IMR-90 (cell line): ENCODE measurements at regions not wholly inside any gene's neighbourhood (a gene's known extent, or its start where the extent isn't known, plus 50 kb on each side); places are given as distances from the start of the nearest gene placed in this dataset.
A peak's percentile ranks its signal among the peaks of the same experiment; 100 is the strongest.

ENCODE experiments used
- ATAC-seq: fragments of 200-7000 bp; cut with Tn5 transposase; 2 replicates; pipeline ENCODE4 v1.9.1; 2020; ENCODE audit warnings: low read depth, mild to moderate bottlenecking, moderate library complexity
- BruUV-seq: library from RNA; stranded (reverse); fragments of 400-500 nt; replicated peaks from 2 replicates; lab custom pipeline; 2021; lab: Mats Ljungman, UMichigan
- CTCF ChIA-PET: fragments of 300-600 bp; formaldehyde crosslinking; extraction: SDS; loops from one replicate; lab custom pipeline; 2021; ENCODE audit warnings: antibody characterized with exemption; lab: Yijun Ruan, JAX
- POLR2A ChIA-PET: fragments of 300-600 bp; sonication (Branson Sonifier 250); formaldehyde crosslinking; loops from one replicate; lab custom pipeline; 2022; ENCODE audit warnings: antibody characterized with exemption; ENCODE audit not compliant: unreplicated experiment; lab: Charles Lee
- DNase-seq: peaks from one replicate; pipeline ENCODE4 v3.0.0; 2013
- H2AFZ ChIP-seq: replicated peaks from 2 replicates; pipeline ENCODE3; 2013; ENCODE audit warnings: low read length, mild to moderate bottlenecking; ENCODE audit not compliant: poor library complexity
- H2AK5ac ChIP-seq: 2 replicates; pipeline ENCODE4 v1.6.1; 2013; ENCODE audit warnings: low read depth, low read length, inconsistent platforms
- H2AK9ac ChIP-seq: replicated peaks from 2 replicates; pipeline ENCODE3; 2013; ENCODE audit warnings: mild to moderate bottlenecking, low read depth, low read length, moderate library complexity; ENCODE audit not compliant: poor library complexity
- H2BK120ac ChIP-seq: 2 replicates; pipeline ENCODE4 v1.6.1; 2013; ENCODE audit warnings: low read depth, low read length, inconsistent platforms
- H2BK15ac ChIP-seq: 3 replicates; pipeline ENCODE4 v1.6.1; 2013; ENCODE audit warnings: low read depth, low read length, inconsistent platforms
- H2BK20ac ChIP-seq: 2 replicates; pipeline ENCODE4 v1.6.1; 2013; ENCODE audit warnings: low read depth, mild to moderate bottlenecking, inconsistent platforms, low read length, moderate library complexity
- H2BK5ac ChIP-seq: 2 replicates; pipeline ENCODE4 v1.6.1; 2013; ENCODE audit warnings: mild to moderate bottlenecking, low read depth, low read length, inconsistent platforms; ENCODE audit not compliant: poor library complexity, severe bottlenecking
- H3K14ac ChIP-seq: replicated peaks from 2 replicates; pipeline ENCODE4 v1.6.1; 2013; ENCODE audit warnings: low read depth, low read length, inconsistent platforms
- H3K18ac ChIP-seq: 2 replicates; pipeline ENCODE4 v1.6.1; 2013; ENCODE audit warnings: low read depth, low read length, control low read depth
- H3K23ac ChIP-seq: 2 replicates; pipeline ENCODE4 v1.6.1; 2013; ENCODE audit warnings: low read depth, low read length, inconsistent platforms
- H3K27ac ChIP-seq: 2 replicates; pipeline ENCODE4 v1.5.1; 2013; ENCODE audit warnings: mild to moderate bottlenecking, control low read depth, low read length; ENCODE audit not compliant: insufficient read depth
- H3K27me3 ChIP-seq: 2 replicates; pipeline ENCODE4 v1.6.1; 2013; ENCODE audit warnings: low read length; ENCODE audit not compliant: control insufficient read depth, insufficient read depth
- H3K36me3 ChIP-seq: 2 replicates; pipeline ENCODE4 v1.6.1; 2013; ENCODE audit warnings: low read length, mixed read lengths; ENCODE audit not compliant: control insufficient read depth, insufficient read depth
- H3K4ac ChIP-seq: 2 replicates; pipeline ENCODE4 v1.6.1; 2013; ENCODE audit warnings: low read depth, low read length, inconsistent platforms
- H3K4me1 ChIP-seq: 2 replicates; pipeline ENCODE4 v1.6.1; 2013; ENCODE audit warnings: low read length, mixed read lengths; ENCODE audit not compliant: control insufficient read depth, insufficient read depth
- H3K4me2 ChIP-seq: 2 replicates; pipeline ENCODE4 v1.6.1; 2013; ENCODE audit warnings: low read depth, mild to moderate bottlenecking, control low read depth, low read length, moderate library complexity
- H3K4me3 ChIP-seq: 2 replicates; pipeline ENCODE4 v1.5.1; 2013; ENCODE audit warnings: low read depth, mild to moderate bottlenecking, control low read depth, low read length, moderate library complexity; ENCODE audit not compliant: insufficient read depth
- H3K56ac ChIP-seq: 2 replicates; pipeline ENCODE4 v1.6.1; 2013; ENCODE audit warnings: low read length, inconsistent platforms; ENCODE audit not compliant: insufficient read depth; ENCODE audit errors: extremely low read depth
- H3K79me1 ChIP-seq, 2 experiments: 2 replicates each; pipeline ENCODE4 v1.6.1; 2013; ENCODE audit warnings: low read length in 2 of 2, inconsistent platforms in 1 of 2, low read depth in 1 of 2
- H3K9ac ChIP-seq: 2 replicates; pipeline ENCODE4 v1.6.1; 2013; ENCODE audit warnings: low read depth, low read length, control low read depth
- H3K9me1 ChIP-seq: 2 replicates; pipeline ENCODE4 v1.6.1; 2013; ENCODE audit warnings: low read length, inconsistent platforms; ENCODE audit not compliant: insufficient read depth
- H3K9me3 ChIP-seq: 2 replicates; pipeline ENCODE4 v1.6.1; 2013; ENCODE audit warnings: low read length; ENCODE audit not compliant: control insufficient read depth, insufficient read depth
- H4K20me1 ChIP-seq: 2 replicates; pipeline ENCODE4 v1.6.1; 2013; ENCODE audit warnings: low read length, inconsistent platforms; ENCODE audit not compliant: insufficient read depth
- H4K5ac ChIP-seq: 2 replicates; pipeline ENCODE4 v1.6.1; 2013; ENCODE audit warnings: mild to moderate bottlenecking, low read depth, low read length, control low read depth
- H4K8ac ChIP-seq, 2 experiments: 2 replicates each; pipeline ENCODE4 v1.6.1; 2013; ENCODE audit warnings: low read depth in 2 of 2, low read length in 2 of 2, control low read depth in 1 of 2, inconsistent platforms in 1 of 2
- H4K91ac ChIP-seq: 2 replicates; pipeline ENCODE4 v1.6.1; 2013; ENCODE audit warnings: low read depth, low read length, inconsistent platforms; ENCODE audit not compliant: insufficient read depth
- CEBPB ChIP-seq: IDR thresholded peaks from 2 replicates; pipeline ENCODE4 v1.6.1; 2012; ENCODE audit warnings: low read depth, low read length, improper control_type of control experiment
- CHD1 ChIP-seq: IDR thresholded peaks from 2 replicates; pipeline ENCODE4 v1.6.1; 2012; ENCODE audit warnings: low read depth, low read length, improper control_type of control experiment
- FOS ChIP-seq: fragments of 150-350 bp; IDR thresholded peaks from 2 replicates; pipeline ENCODE4 v1.6.1; 2016; ENCODE audit warnings: low read depth, low read length
- MAFK ChIP-seq: IDR thresholded peaks from 2 replicates; pipeline ENCODE4 v1.6.1; 2012; ENCODE audit warnings: low read depth, low read length, improper control_type of control experiment
- MXI1 ChIP-seq: IDR thresholded peaks from 2 replicates; pipeline ENCODE4 v1.6.1; 2012; ENCODE audit warnings: low read depth, mild to moderate bottlenecking, low read length, moderate library complexity, borderline replicate concordance
- NFE2L2 ChIP-seq: fragments of 150-350 bp; IDR thresholded peaks from 2 replicates; pipeline ENCODE4 v1.6.1; 2016; ENCODE audit warnings: low read depth, mild to moderate bottlenecking, low read length
- POLR2A ChIP-seq: IDR thresholded peaks from 2 replicates; pipeline ENCODE4 v1.6.1; 2012; ENCODE audit warnings: mild to moderate bottlenecking, low read depth, low read length
- RAD21 ChIP-seq: IDR thresholded peaks from 2 replicates; pipeline ENCODE4 v1.6.1; 2012; ENCODE audit warnings: low read length, improper control_type of control experiment
- RCOR1 ChIP-seq: IDR thresholded peaks from 2 replicates; pipeline ENCODE4 v1.6.1; 2012; ENCODE audit warnings: mild to moderate bottlenecking, low read length, improper control_type of control experiment; ENCODE audit not compliant: insufficient replicate concordance
- RFX5 ChIP-seq: IDR thresholded peaks from 2 replicates; pipeline ENCODE4 v1.8.0; 2012; ENCODE audit warnings: low read depth, mild to moderate bottlenecking, low read length, moderate library complexity
- SMC3 ChIP-seq: fragments of 150-350 bp; IDR thresholded peaks from 2 replicates; pipeline ENCODE4 v1.6.1; 2016; ENCODE audit warnings: low read depth, mild to moderate bottlenecking, antibody characterized with exemption, low read length, moderate library complexity
- WGBS, 2 experiments: methylation state at CpG; one replicate each; pipeline versions ENCODE4 v1.1.5 to v1.1.7; 2013; ENCODE audit warnings: missing lambda C conversion rate in 2 of 2; ENCODE audit not compliant: insufficient read length in 1 of 2; ENCODE audit errors: extremely low coverage in 2 of 2; 5-methylcytosine and 5-hydroxymethylcytosine counted together
- dilution Hi-C: fragments of 300-500 bp; cut with HindIII; formaldehyde crosslinking; loops from one replicate; pipeline ENCODE4 v1.14.3; 2018; ENCODE audit warnings: low sequenced_read_pairs; ENCODE audit not compliant: unreplicated experiment
- in situ Hi-C: fragments of 300-500 bp; cut with MboI; formaldehyde crosslinking; loops from 3 replicates; pipeline ENCODE4 v1.14.3; 2019; ENCODE audit warnings: low sequenced_read_pairs, inconsistent platforms, mixed read lengths
- intact Hi-C: fragments of 100-400 bp; cut with micrococcal nuclease; formaldehyde crosslinking; loops from 2 replicates; pipeline ENCODE4 v1.10.0; 2022
- TF ChIP-seq, protein P1 (sequence below): fragments of 150-350 bp; IDR thresholded peaks from 2 replicates; pipeline ENCODE4 v1.6.1; 2017; ENCODE audit warnings: mild to moderate bottlenecking, antibody characterized with exemption, low read length, low read depth
- TF ChIP-seq, protein P2 (sequence below): conservative IDR thresholded peaks from 2 replicates; pipeline ENCODE4 v1.5.1; 2012; ENCODE audit warnings: mild to moderate bottlenecking, low read depth, low read length, improper control_type of control experiment
- TF ChIP-seq, protein P3 (sequence below): fragments of 150-350 bp; IDR thresholded peaks from 2 replicates; pipeline ENCODE4 v1.6.1; 2016; ENCODE audit warnings: low read depth, mild to moderate bottlenecking, low read length, moderate library complexity, borderline replicate concordance

DNA sequence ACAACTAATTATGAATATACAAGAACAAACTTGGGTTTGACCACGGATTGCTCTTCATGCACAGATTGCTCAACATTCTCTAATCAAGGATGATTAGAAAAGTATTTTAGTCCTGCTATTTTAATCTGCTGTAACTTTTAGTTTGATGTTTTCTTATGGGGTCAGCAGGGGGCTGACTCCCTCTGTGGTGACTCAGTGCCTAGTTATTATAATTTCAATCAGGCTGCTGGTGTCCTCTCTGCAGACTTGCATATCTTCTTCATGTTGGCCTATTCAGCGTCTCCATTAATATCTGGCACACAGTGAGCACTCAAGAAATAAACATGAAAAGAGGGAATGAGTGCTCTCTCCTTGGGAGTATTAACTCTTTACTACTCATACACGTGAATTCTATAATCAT, 223.8 kb upstream of the DDI1 start:
- Histone ChIP-seq H3K4me1 (peaks cover under 1% of the 10 kb centered on the region; the same call in 1 of the 2 replicates), H3K9ac (no peak overlapping the region), H3K36me3 (no peaks in the 10 kb centered on the region), H4K5ac (no peak overlapping the region), H3K27me3 (no peaks in the 10 kb centered on the region), H2AK5ac (no peak overlapping the region), H3K9me1 (0 out of 2 replicates have a peak, but pooled peaks cover 2% of the 10 kb centered on the region), H3K4ac (no peak overlapping the region), H2BK15ac (no peak overlapping the region), H2AK9ac (no peak overlapping the region), H3K27ac (no peak overlapping the region), H3K4me2 (no peak overlapping the region), H4K20me1 (no peaks in the 10 kb centered on the region), H3K79me1 (no peaks in the 10 kb centered on the region), H2BK5ac (no peak overlapping the region), H3K4me3 (no peak overlapping the region), H3K14ac (no peak overlapping the region), H4K8ac (no peak overlapping the region), H4K91ac (no peak overlapping the region), H3K18ac (no peak overlapping the region), H2AFZ (no peak overlapping the region), H3K9me3 (no peaks in the 10 kb centered on the region), H2BK120ac (no peak overlapping the region), H2BK20ac (no peak overlapping the region), H3K23ac (no peak overlapping the region), H3K56ac (no peak overlapping the region)
- intact Hi-C loops (no loop called here), dilution Hi-C loops (no loop called here), in situ Hi-C loops (no loop called here)
- ChIA-PET POLR2A (no interaction called here), CTCF (no interaction called here)
- no peak for TF ChIP-seq RCOR1
- TF ChIP-seq MXI1 = no peak
- TF ChIP-seq NFE2L2 = no peak
- TF ChIP-seq, protein P1, sequence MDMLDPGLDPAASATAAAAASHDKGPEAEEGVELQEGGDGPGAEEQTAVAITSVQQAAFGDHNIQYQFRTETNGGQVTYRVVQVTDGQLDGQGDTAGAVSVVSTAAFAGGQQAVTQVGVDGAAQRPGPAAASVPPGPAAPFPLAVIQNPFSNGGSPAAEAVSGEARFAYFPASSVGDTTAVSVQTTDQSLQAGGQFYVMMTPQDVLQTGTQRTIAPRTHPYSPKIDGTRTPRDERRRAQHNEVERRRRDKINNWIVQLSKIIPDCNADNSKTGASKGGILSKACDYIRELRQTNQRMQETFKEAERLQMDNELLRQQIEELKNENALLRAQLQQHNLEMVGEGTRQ = no peak
- TF ChIP-seq MAFK = no peak
- TF ChIP-seq FOS = no peak
- TF ChIP-seq POLR2A = no peak
- no peak for TF ChIP-seq SMC3
- TF ChIP-seq RFX5 = no peak
- TF ChIP-seq RAD21 = no peak
- peak; percentile 43 for TF ChIP-seq CEBPB
- TF ChIP-seq CHD1 = no peak
- TF ChIP-seq, protein P2, sequence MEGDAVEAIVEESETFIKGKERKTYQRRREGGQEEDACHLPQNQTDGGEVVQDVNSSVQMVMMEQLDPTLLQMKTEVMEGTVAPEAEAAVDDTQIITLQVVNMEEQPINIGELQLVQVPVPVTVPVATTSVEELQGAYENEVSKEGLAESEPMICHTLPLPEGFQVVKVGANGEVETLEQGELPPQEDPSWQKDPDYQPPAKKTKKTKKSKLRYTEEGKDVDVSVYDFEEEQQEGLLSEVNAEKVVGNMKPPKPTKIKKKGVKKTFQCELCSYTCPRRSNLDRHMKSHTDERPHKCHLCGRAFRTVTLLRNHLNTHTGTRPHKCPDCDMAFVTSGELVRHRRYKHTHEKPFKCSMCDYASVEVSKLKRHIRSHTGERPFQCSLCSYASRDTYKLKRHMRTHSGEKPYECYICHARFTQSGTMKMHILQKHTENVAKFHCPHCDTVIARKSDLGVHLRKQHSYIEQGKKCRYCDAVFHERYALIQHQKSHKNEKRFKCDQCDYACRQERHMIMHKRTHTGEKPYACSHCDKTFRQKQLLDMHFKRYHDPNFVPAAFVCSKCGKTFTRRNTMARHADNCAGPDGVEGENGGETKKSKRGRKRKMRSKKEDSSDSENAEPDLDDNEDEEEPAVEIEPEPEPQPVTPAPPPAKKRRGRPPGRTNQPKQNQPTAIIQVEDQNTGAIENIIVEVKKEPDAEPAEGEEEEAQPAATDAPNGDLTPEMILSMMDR = 0 out of 2 replicates have a peak, but pooled peaks have one; percentile 3
- TF ChIP-seq, protein P3, sequence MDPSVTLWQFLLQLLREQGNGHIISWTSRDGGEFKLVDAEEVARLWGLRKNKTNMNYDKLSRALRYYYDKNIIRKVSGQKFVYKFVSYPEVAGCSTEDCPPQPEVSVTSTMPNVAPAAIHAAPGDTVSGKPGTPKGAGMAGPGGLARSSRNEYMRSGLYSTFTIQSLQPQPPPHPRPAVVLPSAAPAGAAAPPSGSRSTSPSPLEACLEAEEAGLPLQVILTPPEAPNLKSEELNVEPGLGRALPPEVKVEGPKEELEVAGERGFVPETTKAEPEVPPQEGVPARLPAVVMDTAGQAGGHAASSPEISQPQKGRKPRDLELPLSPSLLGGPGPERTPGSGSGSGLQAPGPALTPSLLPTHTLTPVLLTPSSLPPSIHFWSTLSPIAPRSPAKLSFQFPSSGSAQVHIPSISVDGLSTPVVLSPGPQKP = no peak
- no peak for DNase-seq
- WGBS, 2 experiments = no CpG with 5 or more reads among the region's 3 CpGs
- peak; percentile 49 for ATAC-seq
- no TSS peak for BruUV-seq
